T47D (cell line): ENCODE measurements at regions not wholly inside any gene's neighbourhood (a gene's known extent, or its start where the extent isn't known, plus 50 kb on each side); places are given as distances from the start of the nearest gene placed in this dataset.
"Not testable (repeated sequence)": the region's sequence is repeated elsewhere in the genome, so short reads cannot be mapped to it uniquely, and the experiment has no call there.

Experiments used
- DNase-seq, 2 experiments: peaks; one replicate each; pipeline versions ENCODE4 v3.0.0 to v3.0.0-alpha.2; 2011 to 2012; ENCODE audit warnings: low read depth in 1 of 2, low spot score in 1 of 2
- JUND ChIP-seq: IDR thresholded peaks from 2 replicates; pipeline ENCODE4 v1.6.1; 2012; ENCODE audit warnings: low read depth
- in situ Hi-C: cut with HindIII; loops from 2 replicates; pipeline ENCODE4 v1.10.0; 2016; ENCODE audit warnings: low sequenced_read_pairs, low pct_unique_long_range_greater_than_20kb

GRCh38 chr7:153406486-153406872 is 645.7 kb upstream of the DPP6 start:
- in situ Hi-C loops: no loop called here
- DNase-seq: no peak
- no peak for TF ChIP-seq JUND

- no peak for TF ChIP-seq JUND
- in situ Hi-C loops: no loop called here
- DNase-seq: no peak
These were observed 644.7 kb upstream of the DPP6 start for GRCh38 chr7:153407291-153408046.

- DNase-seq: no peak
- no peak for TF ChIP-seq JUND
- in situ Hi-C loops: no loop called here
These were observed 643.5 kb upstream of the DPP6 start for GRCh38 chr7:153408360-153409335.

- in situ Hi-C loops: not testable (repeated sequence)
These were observed 642.4 kb upstream of the DPP6 start for GRCh38 chr7:153409567-153410342.

GRCh38 chr7:153410997-153411642 is 641.1 kb upstream of the DPP6 start:
- in situ Hi-C loops, DNase-seq: not testable (repeated sequence)

More at GRCh38 chr7:153409567-153410342, 642.4 kb upstream of the DPP6 start:
- not testable (repeated sequence) for DNase-seq

- DNase-seq, in situ Hi-C loops: not testable (repeated sequence)
These were observed 639.9 kb upstream of the DPP6 start for GRCh38 chr7:153412114-153412823.

- in situ Hi-C loops, DNase-seq: not testable (repeated sequence)
These were observed 639.4 kb upstream of the DPP6 start for GRCh38 chr7:153412824-153413198.

- no peak for DNase-seq
- in situ Hi-C loops: no loop called here
- no peak for TF ChIP-seq JUND
These were observed 639.0 kb upstream of the DPP6 start for GRCh38 chr7:153413199-153413539.

GRCh38 chr7:153413540-153414287 is 638.5 kb upstream of the DPP6 start:
- in situ Hi-C loops: no loop called here
- TF ChIP-seq JUND: no peak
- no peak for DNase-seq

GRCh38 chr7:153414288-153414629 is 637.9 kb upstream of the DPP6 start:
- TF ChIP-seq JUND: no peak
- in situ Hi-C loops: no loop called here
- no peak for DNase-seq

GRCh38 chr7:153415632-153416031 is 636.6 kb upstream of the DPP6 start:
- DNase-seq: no peak
- TF ChIP-seq JUND: no peak
- in situ Hi-C loops: no loop called here
